HUDEP-2 (cell line): ENCODE measurements at regions not wholly inside any gene's neighbourhood (a gene's known extent, or its start where the extent isn't known, plus 50 kb on each side); places are given as distances from the start of the nearest gene placed in this dataset.
"Not testable (repeated sequence)": the region's sequence is repeated elsewhere in the genome, so short reads cannot be mapped to it uniquely, and the experiment has no call there.

Source experiments
- DNase-seq, 76 experiments: peaks; one replicate each; lab custom pipeline; 2025; ENCODE audit not compliant: unreplicated experiment in 76 of 76; lab: John Stamatoyannopoulos, UW

DNA sequence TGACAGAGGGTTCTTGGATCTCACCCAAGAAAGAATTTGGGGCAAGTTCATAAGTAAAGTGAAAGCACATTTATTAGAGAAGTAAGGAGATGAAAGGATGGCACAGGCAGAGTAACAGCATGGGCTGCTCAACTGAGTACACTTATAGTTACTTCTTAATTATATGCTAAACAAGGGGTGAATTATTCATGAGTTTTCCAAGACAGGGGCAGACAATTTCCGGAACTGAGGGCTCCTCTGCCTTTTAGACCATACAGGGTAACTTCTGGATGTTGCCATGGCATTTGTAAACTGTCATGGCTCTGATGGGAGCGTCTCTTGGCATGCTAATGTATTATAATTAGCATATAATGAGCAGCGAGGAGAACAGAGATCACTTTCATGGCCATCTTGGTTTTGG, 221.2 kb upstream of the STT3B start:
- DNase-seq: no peak

DNA sequence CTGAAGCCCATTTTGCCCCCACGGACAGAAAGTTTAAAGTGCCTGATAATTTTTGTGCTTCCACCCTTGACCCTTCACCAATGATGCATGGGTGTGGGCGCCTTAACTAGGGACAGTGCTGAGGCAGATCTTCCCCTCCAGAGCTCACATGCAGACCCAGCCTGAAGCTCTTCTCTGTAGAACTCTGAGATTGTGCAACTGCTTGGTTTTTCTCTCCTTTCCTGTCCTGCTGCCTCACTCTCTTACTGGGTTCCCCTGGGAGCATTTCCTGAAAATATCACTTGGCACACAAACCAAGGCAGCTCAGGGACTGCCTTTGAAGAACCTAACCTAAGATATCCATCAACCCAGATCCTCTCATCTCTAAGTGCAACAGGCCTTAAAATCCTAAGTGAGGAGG, 220.3 kb upstream of the STT3B start:
- no peak for DNase-seq

DNA sequence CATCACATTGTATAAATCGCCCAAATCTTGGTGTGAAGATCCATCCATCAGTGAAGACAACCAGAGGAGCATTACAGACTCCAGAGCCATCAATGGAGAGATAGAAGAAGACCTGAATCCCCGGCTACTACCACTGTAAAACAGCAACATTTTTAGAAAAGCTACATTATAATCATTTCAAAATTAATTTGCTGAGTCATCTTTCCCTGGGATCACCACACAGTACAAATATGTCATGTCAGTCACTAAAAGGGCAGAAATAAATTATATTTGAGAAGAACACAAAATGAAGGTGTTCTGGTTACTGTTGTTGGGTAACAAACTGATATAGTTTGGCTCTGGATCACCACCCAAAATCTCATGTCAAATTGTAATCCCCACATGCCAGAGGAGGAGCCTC, 218.5 kb upstream of the STT3B start:
- no peak for DNase-seq

DNA sequence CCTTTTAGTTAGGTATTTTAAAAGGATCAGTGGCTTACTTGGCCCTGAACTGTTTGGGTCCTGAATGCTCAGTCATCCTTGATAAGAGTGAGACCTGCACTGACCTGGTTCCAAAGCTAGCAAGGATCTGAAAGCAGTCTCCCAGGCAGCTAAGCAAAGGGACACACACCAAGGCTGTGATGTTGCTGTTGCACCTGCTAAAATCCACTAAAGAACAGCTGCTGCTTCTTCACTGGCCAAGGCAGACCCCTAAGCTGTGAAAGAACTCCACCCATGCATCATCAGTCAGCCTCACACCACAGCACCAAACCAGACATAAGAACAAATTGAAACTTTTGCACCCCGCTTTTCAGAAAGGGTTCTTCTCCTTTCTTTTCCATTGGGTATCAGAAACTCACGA, 213.4 kb upstream of the STT3B start:
- no peak for DNase-seq

DNA sequence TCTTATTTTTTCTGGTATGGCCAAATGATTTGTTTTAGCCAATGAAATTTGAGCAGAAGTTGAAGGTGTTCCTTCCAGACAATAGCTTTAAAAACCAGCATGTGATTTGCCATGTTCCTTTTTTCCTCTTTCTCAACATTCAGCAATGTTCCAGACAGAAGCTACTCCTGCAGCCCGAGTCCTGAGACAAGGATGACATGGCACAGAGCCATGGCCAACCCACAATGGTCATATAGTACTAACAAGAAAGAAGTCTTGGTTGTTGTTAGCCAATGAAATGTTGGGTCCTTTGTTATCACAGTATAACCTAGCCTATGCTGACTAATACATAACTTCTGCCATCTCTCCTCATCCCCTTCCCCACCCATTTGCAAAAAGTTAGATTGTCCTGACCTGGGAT, 211.1 kb upstream of the STT3B start:
- no peak for DNase-seq

DNA sequence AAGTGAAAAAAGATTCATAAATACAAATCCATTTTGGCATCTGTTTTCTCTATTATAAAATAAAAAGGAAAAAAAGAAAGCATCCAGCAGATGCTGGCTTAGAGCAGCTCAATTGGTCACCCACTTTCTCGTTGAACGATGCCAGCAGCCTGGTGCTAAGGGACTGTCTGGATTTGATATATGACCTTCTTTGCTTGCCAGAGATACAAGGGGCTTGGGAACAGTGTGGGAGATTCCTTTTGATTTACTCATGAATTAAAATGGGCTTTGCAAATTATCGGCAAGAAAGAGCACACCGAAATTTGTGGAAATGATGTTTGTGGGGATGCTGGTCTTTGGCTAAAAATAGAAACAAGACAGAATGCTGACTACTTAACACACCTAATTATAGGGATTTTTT, 210.3 kb upstream of the STT3B start:
- DNase-seq: no peak

DNA sequence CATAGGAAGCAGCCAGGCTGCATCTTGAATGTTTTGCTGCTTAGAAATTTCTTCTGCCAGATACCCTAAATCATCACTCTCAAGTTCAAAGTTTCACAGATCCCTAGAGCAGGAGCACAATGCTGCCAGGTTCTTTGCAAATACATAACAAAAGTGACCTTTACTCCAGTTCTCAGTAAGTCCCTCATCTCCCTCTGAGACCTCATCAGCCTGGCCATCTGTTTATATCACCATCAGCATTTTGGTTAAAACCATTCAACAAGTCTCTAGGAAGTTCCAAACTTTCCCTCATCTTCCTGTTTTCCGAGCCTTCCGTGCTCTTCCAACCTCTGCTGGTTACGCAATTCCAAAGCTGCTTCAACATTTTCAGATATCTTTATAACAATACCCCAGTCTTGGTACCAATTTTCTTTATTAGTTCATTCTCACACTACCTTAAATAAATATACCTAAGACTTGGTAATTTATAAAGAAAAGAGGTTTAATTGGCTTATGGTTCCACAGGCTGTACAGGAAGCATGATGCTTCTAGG, 204.8 kb upstream of the STT3B start:
- DNase-seq: not testable (repeated sequence)

DNA sequence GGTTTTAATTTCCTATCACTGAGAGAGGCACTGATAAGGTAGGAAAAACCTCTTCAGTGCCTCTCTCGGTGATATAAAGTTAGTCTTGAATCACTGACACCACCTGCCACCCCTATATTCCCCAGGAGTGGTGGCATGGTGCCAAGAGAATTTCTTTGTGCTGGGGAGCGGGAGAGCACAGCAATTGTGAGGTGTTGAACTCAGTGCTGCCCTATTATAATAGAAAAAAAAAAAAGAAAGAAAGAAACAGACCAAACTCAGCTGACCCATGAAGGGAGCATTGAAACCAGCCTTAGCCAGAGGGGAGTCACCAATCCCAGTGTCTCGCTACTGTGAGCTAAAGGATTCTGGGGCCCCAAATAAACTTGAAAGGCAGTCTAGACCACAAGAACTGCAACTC, 201.4 kb upstream of the STT3B start:
- DNase-seq: no peak

DNA sequence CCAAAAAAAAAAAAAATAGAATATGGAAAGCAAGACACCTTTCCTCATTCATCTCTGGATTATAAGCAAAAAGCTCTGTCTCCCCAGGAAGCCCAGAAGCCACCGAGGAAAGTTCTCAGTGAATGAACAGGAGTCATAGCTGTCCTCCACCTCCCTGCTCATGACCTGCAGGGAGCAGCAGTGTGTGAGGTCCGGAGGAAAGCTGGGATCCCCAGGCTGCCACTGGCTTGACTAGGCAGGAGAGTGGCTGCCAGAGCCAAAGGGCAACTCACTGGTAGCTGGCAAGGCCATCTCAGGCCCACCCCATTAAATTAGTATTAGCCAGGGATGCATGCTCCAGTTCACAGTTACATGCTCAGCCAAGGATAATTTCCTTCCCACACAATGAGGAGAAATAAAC, 191.6 kb upstream of the STT3B start:
- peak in 1 of 76 experiments; percentile 3 for DNase-seq

DNA sequence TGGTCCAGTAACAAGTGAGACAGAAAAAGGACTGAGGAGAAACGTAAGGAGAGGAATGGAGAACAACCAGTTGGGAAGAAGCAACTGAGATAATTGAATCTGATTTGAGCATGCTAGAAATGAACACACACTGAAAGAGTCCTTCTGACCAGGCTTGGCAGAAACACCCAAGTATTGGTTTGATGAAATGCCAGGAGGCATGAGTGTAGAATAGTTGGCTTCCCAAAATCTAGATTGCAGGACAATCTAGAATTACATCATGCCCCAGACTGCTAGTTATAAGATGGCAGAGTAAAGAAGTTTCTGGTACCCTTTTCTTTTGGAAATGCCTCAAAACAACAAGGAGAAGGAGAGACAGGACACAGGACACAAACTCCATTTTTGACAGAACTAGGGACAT, 189.7 kb upstream of the STT3B start:
- DNase-seq: no peak

DNA sequence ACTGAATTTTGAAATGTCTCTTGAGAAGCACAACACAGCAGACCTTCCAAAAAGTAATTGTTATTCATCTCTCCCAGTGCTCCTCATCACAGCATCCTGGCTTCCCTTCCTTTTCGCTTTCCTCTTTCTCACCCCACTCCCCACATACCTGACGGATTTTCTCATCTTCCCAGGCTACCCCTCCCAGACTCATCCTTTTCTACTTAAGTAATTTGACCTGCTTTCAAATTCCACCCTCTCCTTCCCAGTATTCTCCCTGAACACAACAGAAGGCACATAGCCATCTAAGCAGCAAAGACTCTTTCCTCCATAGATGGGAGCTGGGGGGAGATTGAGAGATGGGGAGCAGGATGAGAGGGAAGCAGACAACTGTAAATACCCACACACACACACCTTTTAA, 187.1 kb upstream of the STT3B start:
- DNase-seq: no peak

DNA sequence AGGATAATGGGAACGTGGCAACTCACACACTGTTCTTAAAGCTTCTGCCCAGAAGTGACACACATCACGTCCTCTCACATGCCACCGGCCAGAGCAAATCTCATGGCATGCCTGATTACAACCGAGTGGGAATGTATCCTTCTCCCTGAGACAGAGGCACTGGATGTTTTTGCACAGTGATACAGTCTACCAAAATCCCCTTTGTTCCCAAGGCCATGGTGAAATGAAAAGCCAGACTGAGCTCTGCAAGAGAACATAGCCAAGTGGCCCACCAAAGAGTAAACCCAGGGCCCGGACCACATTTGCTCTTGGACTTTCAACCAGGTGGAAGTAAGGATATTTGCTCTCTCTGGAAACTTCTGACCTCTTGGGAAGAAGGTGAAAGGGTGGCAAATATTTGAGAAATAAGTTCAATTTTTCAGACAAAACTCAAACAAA, 186.2 kb upstream of the STT3B start:
- DNase-seq: no peak

DNA sequence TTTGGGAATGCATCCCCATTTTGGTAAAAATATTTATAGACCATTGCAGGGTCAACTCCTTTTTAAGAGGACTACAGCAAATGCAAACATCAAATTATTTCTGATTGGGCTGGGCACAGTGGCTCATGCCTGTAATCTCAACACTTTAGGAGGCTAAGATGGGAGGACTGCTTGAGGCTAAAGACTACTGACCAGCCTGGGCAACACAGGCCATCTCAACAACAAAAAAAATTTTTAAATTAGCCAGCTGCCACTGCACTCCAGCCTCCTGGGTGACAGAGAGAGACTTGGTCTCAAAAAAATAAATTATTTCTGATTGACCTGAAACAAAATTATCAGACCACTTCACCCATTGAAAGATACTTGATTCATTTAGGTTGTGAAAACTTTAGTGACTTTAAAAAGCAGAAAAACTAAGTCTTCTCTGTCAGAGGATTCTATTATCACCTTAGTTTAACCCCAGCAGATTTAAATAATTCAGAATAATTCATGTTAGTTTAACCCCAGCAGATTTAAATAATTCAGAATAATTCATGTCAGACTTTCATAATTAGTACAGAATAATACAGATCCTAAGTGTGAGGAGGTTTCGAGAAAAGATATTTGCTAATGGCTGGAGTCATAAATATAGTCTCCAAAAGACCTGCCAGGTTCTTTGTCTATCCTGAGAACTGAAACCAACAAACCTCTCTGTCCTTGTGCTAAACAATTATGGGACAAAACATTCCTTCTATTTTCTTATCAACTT, 183.6 kb upstream of the STT3B start:
- DNase-seq: no peak

DNA sequence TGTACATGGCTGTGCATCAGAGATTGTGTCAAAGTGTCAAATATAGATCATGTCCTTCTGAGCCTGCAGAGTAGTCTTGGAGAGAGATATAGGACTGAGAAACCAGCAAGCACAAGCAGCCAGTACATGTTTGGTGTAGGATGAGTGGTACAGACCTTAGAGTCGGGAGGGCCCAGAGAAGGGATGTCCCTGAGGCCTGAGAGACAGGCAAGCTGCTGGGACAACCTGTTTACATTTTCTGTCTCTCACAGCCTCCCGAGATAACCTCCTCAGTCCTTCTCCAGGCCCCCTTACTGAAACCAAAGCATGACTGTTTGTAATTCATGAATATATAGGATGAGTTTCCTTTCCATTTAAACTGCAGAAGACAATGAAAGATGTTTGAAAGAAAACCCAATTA, 182.4 kb upstream of the STT3B start:
- no peak for DNase-seq

DNA sequence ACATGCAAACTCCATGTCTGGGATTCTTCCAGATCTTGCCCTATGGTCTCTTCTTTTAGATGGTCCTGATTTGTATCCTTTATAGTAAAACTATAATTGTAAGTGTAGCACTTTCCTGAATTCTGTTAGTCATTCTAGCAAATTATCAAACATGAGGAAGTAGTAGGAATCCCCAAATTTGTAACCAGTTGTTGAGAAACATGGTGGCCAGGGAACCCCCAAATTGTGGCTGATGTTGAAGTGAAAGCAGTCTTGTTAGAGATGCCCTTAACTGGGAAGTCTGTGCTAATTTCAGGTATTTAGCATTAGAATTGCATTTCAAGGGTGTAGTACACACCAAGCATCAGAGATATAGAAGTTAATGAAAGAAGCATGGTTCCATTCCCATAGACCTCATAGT, 180.4 kb upstream of the STT3B start:
- no peak for DNase-seq

DNA sequence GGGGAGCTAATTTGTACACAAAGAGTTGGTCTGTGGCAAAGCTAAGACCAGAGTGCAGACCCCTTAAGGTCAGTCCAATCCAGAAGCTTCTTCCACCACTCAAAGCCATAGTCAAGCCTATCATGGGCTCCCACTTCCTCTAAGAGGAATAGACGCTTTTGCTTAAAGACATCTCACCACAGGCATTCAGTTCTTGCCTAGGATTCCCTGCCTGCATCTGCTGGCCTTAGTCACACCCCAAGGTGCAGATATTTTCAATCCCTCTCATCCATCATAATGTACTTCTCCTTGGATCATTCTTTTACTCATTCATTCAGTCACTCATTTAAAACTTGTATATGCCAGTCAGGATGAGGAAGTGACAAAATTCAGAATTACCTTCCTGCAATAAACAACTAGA, 179.6 kb upstream of the STT3B start:
- DNase-seq: no peak

DNA sequence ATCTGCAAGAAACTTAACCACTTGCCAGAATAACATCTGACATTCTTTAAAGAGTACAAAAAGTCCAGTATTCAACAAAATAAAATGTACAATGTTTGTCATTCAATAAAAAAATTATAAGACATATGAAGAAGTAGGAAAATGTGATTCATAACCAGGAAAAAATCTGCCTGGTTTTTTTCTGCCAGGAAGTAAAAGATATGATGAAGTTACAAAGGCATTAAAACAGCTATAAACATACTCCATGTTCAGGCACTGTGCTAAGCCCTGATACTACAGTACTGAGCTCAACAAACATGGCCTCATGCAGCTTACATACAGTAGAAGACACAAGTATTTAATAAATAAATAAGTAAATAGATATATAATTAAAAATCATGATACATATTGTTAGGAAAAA, 178.4 kb upstream of the STT3B start:
- DNase-seq: no peak

DNA sequence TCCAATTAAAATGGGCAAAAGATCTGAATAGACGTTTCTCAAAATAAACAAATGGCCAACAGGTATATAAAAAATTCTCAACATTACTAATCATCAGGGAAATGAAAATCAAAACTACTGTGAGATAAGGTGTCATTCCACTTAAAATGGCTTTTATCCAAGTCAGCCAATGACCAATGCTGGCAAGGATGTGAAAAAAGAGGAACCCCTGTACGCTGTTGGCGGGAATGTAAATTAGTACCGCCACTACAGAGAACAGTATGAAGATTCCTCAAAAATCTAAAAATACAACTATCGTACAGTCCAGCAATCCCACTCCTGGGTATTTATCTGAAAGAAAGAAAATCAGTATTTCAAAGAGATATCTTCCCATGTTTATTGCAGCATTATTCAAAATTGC, 176.9 kb upstream of the STT3B start:
- DNase-seq: no peak

DNA sequence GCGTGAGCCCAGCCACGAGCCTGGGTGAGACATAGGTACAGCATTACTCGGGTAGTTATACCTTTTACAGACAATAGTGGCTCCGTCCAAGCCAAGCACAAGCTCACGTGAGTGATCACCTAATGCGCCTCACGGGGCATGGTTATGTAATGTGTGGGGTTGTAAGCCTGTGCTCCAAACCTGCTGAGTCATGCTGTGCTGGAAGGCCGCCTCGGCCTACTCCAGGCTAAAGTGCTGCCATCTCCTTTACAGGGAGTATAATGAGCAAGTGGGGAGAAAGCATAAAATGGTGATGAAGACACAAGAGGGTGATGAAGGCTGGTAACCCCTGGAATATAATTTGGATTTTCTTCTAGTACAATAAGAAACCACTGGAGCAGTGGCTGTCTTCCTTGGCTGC, 175.8 kb upstream of the STT3B start:
- DNase-seq: peak in 52 of 76 experiments; percentile 1 to 70 (median 20)

DNA sequence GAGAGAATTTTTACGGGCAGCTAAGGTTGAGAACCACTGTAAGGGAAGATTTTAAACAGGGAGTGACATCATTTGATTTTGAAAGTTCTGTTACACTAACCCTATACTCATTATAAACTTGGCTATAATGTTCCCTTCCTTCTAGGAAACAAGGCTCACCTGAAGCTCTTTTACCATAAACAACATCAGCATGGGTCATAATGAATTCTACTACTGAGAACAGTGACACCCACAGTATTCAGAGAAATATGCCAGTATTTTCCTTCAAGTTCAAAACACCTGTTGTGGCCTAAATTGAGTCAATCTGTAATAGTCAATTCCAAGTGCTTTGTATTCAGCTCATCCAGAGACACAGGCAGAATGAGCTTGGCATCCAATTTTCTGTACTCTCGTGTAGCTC, 175.3 kb upstream of the STT3B start:
- DNase-seq: no peak

DNA sequence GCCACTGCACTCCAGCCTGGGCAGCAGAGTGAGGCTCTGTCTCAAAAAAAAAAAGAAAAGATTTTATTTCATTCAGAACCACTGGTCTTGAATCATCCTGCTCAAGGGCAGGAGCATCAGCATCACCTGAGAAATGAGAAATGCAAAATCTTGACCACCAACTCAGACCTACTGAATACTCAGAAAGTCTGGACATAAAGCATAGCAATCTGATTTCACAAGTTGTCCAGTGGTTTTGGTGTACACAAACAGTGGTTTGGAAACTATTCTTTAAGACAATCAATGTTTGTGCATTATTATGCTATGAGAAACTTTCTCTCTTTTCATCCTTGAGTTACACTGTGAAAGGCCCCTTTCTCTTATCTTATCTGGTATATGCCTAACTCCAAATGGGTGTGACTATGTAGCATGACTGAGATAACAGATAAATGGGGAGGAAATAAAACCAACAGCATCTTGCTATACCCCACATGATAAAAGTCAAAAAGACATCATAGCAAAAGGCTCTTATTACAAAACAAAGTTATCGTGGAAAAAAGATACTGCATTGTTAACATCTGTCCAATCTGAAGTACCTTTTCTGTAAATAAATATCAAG, 174.2 kb upstream of the STT3B start:
- DNase-seq: peak in 6 of 76 experiments; percentile 1 to 34 (median 17)
